Left lobe of liver (tissue), 2 donors: ENCODE measurements at regions not wholly inside any gene's neighbourhood (a gene's known extent, or its start where the extent isn't known, plus 50 kb on each side); places are given as distances from the start of the nearest gene placed in this dataset.
"Not testable (repeated sequence)": the region's sequence is repeated elsewhere in the genome, so short reads cannot be mapped to it uniquely, and the experiment has no call there.

Source experiments
- ATAC-seq: fragments of 200-7000 bp; cut with Tn5 transposase; one replicate; pipeline ENCODE4 v1.9.1; 2020; ENCODE audit warnings: mild to moderate bottlenecking, moderate library complexity
- DNase-seq: peaks from one replicate; pipeline ENCODE4 v3.0.0-alpha.2; 2020; ENCODE audit warnings: low spot score
- donor health status: DM: no; HTN: no; CAD: no; lungs with moderate emphysema.
- donor health status: DM: no; HTN: yes; CAD: no.

DNA sequence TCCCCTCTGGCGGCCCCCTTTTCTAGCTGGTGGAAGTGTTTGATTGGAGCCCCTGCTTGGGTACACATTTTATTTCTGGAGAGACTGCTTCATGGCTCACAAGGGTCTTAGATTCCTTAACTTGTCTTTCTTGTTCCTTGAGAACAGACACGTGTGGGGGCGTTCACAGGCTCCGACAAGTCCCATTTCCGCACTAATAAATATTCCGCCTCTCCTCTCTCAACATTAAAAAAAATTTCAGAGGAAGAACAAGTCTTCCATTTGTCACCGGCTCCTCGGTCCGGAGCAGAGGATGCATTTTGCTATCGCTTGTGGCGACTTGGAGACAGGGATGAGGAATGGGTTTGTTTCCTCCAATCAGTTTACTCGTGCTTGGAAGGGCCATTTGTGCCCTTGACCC, 134.0 kb upstream of the PODXL start:
- no peak for DNase-seq

DNA sequence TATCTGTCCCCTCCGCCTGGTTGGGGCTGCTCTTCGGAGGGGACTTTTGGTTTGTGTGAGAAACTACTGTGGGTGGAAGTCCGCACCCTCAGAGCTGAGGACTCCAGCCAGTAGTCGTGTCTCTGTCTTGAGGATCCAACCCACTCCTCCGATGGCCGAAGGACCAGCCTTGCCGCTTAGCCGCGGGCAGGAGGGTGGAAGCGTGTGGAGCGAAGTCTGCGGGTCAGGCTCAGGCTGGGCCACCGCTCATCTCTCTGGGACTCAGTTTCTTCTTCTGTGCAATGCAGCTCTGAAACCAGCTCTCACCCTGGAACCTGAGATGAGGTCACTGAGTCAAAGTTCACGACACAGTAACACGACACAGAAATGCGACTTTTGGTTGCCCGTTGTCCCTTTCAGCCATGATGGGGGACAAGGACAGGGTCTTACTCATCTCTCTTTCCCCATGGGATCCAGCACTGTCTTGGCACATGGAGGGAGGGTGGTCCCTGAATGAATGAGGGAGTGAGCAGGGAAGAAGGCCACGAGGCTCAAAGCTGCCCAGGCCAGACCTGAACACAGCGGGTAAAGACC, 133.3 kb upstream of the PODXL start:
- ATAC-seq (no peak), DNase-seq (no peak)

More for the DNA sequence above, 134.0 kb upstream of the PODXL start:
- ATAC-seq = no peak

DNA sequence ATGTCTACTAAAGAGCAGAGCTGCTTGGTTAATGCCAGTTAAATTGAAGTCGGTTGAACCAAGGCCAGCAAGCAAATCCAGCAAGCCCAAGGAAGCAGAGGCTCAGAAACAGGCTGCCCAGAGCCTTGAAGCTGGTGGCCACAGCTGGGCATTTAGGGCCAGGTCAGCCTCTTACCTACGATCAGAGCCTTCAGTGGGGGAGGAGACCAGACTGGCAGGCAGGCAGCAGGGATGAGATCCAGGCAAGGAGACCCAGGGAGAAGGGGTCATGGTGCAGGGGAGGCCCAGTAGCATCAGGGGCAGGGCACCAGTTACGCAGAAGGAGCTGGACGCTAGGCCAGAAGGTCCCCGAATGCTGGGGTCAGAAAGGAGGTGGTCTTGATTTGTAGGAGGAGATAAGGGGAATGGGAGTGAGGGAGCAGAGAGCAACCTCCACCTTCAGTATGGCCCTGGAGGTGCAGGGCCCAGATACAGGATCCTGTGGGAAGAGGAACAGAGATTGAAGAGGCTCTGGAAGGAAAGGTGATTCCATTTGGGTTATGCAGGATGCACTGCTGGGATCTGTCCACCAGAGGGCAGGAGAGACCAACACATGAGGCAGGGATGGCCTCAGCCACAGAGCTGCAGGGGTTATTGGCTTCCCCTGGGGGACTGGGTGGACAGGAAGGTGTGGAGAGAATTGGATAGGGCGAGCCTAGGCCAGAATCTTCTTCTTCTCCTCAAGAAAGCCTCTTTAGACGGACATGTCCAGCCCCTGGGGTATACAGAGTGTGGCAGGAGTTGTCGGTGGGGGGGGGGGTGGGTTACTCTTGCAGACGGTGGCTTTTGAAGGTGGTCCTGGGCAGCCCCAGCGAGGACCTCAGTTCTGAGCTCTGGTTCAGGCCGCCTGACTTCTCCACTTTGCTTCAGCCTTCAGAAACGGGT, 132.6 kb upstream of the PODXL start:
- ATAC-seq = peak; percentile 93
- DNase-seq = peak; percentile 65

DNA sequence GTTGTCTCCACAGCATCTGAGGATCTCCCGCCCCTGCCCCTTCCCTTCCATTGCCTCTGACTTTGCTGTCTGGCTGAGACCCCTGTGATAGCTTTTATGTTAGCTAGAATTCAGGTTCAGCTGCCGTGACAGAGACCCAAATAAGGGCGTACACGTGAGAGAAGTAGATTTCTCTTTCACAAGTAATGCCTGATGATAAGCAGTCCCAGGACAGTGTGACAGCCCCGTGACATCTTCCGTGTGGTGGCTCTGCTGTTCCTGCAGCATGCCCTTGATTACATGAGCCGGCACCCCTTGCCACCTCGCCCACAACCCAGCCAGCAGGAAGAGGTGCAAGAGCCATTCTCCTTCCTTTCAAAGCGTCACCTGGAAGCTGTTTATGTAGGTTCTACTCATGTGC, 130.9 kb upstream of the PODXL start:
- DNase-seq (no peak), ATAC-seq (no peak)

DNA sequence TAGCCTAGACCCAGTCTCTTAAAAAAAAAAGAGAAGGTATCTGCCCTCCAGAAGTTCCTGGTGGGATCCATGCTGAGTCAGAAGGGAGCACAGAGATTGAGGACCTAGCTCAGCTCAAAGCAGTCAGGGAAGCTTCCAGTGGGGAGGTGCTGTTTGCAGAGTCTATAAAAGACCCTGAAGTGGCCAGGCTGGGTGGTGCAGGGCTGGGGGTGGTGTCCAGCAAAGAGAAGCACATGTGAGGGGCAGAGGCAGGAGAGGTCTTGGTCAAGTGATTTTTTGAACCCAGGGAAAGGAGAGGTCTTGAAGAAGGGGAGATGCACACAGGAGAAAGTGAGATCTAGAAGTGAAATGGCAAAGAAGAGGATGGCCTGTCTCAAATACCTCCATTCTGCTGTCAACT, 130.4 kb upstream of the PODXL start:
- ATAC-seq = no peak
- no peak for DNase-seq

DNA sequence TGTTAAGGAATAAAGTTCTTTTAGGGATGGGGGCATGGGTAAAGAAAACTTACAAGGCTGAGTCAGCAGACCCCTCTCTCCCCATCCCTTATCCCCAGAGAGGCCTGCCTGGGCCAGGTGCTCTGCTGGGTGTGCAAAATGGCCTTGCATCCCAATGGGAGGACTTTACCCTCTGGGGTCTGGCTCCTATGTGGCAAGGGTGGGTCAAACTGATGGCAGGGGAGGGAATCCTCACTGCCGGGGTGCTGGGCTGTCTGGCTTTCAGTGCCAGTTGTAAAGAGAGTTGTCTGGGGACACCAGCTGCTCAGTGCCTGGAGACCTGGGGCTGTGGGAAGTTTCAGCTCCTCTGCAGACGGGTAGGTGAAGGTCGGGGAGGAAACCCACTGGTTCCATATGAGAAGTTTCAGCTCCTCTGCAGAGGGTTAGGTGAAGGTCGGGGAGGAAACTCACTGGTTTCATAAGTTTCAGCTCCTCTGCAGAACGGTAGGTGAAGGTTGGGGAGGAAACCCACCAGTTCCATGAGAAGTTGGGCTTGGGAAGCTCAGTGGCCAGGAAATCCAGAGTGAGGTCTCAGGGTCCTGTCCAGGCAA, 127.2 kb upstream of the PODXL start:
- DNase-seq = no peak
- no peak for ATAC-seq

DNA sequence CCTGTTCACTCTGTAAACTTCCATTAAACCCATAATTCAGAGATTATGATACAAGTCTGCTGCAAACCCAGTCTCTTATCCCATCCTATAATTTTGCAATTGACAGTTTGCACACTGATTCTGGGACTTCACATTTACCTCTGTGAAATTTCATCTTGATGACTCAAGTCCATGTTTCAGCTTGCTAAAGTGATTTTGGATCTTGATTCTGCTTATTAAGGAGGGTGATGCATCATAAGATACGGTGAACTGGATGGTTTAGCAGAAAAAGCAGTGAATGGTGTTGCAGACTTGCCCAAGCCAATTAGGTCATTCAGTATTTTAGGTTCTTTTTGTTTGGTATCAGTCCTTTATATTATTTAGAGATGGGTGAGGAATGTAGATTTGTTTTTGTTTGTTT, 125.5 kb upstream of the PODXL start:
- DNase-seq (no peak), ATAC-seq (no peak)

DNA sequence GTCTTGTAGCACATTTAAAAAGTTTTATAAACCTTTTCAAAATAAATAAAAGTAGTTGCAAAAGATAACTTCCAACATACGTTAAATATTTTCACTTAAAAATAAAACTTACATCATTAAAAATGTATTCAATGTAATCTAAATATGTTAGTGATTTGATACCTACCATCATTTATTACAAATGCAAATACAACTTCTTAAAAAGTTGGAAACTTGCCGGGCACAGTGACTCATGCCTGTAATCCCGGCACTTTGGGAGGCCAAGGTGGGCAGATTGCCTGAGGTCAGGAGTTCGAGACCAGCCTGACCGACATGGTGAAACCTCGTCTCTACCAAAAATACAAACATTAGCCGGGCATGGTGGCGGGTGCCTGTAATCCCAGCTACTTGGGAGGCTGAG, 122.6 kb upstream of the PODXL start:
- DNase-seq, ATAC-seq: not testable (repeated sequence)

DNA sequence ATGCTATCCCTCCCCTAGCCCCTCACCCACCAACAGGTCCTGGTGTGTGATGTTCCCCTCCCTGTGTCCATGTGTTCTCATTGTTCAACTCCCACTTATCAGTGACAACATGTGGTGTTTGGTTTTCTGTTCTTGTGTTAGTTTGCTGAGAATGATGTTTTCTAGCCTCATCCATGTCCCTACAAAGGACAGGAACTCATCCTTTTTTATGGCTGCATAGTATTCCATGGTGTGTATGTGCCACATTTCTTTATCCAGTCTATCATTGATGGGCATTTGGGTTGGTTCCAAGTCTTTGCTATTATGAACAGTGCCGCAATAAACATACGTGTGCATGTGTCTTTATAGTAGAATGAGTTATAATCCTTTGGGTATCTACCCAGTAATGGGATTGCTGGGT, 120.4 kb upstream of the PODXL start:
- not testable (repeated sequence) for ATAC-seq, DNase-seq

DNA sequence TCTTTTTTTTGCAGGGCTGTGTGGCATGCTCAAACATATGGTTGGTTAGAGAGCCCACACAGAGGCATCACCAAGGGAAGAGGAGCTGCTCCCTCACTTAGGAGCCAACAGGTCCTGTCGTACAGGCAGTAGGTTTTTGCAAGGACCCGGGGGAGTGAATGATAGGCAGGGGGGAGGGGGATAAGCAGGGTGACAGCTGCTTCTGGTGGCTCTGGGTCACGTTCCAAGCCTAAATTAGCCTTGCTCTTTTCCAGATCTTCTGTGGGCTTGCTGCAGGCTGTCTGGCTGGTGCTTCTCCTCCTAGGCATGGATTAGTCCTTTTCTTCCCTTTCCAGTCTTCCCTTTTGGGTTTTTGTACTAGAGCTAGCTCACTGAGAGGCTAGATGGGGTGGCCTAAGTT, 117.7 kb upstream of the PODXL start:
- ATAC-seq = no peak
- DNase-seq = no peak

DNA sequence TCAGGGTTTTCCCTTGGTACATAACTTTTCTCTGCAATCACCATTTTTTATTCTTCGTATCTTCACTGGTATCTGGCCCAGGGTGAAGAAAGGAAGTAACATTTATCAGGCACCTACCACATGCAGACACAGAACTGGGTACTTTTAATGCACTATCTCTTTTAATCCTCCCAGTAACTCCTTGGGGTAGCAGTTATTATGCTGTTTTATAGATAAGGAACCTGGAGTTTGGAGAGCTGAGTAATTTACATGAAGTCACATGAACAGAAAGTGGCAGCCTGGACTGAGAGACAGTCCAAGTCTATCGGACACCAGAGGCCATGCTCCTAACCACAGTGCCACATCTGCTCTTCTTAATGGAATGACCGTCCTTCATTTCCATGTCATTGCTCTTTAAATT, 117.1 kb upstream of the PODXL start:
- ATAC-seq (no peak), DNase-seq (no peak)

DNA sequence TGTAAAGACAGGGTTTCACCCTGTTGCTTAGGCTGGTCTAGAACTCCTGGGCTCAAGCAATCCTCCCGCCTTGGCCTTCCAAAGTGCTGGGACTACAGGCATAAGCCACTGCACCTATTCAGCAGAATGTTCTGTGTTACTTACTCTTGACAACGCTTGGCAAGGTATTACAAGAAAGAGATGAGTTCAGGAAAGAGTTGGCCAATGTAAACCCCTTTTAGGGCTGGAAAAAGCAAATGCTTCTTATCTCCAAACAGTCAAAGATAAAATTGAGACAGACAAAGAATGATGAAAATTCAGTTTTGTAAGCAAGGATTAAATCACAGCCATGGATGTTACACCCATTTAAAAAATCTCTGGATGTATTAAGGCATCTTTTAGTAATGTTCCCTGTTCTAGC, 114.0 kb upstream of the PODXL start:
- DNase-seq (no peak), ATAC-seq (no peak)

DNA sequence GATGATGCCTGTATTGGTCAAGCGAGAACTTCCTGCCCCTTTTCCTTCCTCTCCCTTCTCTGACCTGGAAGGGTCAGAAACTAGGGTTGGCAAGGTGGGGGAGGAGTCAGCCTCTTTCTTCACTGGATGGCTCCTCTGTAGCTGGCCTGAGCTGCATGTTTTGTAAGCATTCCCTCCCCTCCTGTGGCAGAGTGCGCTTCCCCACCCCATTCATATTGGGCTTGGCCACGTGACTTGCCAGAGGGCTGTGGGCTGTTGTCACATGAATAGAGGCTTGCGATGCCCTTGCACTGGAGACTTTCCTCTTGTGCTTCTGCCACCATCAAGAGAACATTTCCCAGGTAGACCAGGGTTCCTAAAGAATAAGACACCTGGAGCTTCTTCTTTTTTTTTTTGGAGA, 111.3 kb upstream of the PODXL start:
- ATAC-seq (no peak), DNase-seq (no peak)

DNA sequence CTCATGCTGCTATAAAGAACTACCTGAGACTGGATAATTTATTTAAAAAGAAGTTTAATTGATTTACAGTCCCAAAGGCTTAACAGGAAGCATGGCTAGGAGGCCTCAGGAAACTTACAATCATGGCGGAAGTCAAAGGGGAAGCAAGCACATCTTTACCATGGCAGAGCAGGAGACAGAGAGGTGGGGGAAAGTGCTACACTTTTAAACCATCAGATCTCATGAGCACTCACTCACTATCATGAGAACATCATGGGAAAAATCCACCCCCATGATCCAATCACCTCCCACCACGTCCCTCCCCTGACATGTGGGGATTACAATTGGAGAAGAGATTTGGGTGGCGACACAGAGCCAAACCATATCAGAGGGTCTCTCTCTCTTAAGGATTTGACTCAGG, 108.6 kb upstream of the PODXL start:
- DNase-seq (no peak), ATAC-seq (no peak)

DNA sequence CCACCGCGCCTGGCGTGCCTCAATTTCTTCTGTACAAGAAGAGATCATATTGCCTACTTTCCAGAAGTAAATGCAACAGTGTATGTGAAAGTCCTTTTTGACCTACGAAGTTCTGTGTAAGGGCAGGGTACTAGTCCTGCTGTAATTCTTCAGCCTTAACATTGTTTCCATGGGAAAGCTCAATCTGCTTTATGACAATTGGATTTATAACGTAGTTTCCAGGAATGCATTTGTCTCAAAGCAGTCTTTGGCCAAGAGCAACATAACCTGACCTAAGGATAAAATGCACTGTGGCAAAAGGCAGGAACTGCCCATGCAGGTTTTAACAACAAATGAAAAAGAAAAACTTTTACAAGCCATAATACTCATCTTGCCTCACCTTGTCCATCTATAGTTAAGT, 108.1 kb upstream of the PODXL start:
- no peak for DNase-seq
- ATAC-seq = no peak

DNA sequence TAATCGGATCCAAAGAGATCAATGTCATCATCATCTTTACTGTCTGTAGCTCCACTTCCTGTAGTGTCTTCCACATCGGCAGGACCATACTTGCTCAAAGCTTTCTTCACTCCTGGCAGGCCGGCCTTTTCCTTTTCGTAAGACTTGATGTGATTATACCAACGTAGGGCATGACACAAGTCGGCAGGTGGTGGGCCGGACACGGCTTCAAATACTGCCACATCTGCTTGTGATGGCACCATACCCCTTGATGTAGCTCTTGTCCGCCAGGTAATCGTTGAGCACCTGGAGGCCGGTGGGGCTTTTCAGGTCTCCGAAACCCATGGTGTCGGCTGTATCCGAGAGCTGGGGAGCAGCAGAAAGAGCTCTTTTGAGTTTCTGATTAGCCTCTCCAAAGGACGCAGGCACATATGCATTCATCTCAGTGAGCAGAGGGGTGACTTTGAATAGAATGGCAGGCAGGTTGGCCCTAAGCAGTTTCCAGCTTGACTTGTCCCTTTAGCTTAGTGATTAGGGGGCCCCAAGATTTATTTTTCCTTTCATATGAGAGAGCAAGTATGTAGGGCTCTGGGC, 106.0 kb upstream of the PODXL start:
- not testable (repeated sequence) for ATAC-seq

DNA sequence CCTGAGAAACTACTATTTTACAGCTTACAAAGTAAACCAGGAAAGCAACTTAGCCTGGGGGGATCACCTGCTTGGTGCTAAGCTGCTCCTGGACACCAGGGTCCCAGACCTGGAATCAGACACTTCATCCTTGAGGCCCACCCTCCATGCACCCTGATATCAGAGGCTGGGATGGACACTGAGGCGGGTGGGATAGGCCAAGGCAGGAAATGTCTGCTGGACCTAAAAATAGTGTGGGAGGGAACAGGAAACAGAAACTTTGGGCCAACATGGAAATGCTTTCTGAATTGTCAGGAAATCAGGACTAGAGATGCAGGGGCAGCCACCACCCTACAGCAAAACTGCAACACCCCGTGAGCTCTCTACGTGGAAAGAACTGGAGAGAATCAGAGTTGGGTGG, 101.5 kb upstream of the PODXL start:
- ATAC-seq = no peak
- no peak for DNase-seq

More for the DNA sequence above, 106.0 kb upstream of the PODXL start:
- not testable (repeated sequence) for DNase-seq

DNA sequence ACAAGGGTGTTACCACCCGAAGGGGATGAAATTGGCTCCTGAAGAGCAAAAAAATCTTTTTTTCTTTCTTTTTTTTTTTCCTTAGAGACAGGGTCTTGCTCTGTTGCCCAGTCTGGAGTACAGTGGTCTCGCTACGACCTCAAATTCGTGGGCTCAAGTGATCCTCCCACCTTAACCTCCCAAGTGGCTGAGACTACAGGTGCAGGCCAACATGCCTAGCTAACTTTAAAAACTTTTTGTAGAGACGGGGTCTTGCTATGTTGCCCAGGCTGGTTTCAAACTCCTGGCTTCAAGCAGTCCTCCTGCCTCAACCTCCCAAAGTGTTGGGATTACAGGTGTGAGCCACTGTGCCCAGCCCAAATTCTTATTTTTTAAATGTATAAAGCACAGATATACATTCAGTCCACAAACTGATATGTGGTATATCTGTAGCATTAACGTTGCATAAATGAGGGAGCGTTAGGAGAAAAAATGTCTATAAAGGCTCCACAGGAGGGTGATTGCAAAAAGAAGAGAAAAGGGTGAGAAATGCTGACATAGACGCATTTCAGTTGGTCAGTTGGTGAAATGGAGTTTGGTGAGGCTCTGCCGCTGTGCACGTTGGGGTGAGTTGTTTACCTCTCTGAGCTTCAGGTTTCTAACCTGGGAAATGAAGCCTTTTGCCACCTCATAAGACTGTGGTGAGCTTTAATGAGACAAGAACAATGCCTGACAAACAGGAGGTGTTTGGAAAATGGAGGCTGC, 100.7 kb upstream of the PODXL start:
- no peak for ATAC-seq
- DNase-seq = no peak

DNA sequence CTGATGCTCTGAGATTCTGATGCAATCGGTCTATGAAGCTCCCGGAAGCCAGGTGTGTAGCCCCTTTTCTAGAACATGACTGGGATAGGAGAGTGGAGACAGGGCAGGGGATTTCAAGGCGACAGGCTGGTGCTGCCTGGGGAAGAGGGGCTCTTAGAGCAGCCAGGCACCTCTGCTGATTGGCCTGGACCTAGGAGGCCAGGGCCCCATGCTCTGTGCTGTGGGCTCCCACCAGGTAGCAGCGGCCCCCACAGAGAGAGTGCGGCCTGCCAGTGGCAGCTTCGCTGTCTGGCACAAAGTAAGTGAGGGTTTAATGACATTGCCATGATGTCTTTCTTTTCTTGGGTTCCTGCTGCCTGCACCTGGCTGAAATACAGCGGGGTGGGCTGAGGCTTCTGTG, 99.4 kb upstream of the PODXL start:
- DNase-seq (no peak), ATAC-seq (no peak)

DNA sequence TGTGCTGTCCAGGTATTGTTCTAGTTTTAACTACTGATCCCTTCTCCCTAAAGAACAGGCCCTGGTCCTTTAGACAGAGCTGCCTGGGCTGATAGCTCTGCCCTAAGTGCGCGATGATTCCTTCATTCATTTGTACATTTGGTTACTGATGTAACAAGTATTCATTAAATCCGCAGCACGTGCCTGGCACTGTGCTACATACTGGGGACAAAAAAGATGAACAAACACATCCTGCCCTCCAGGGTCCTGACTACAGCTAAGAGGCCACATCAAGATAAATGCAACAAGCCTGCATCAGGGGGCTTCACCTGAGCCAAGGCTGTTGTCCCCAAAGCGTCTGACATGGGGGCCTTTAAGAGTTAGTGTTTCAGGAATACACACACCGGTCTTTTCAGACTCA, 99.0 kb upstream of the PODXL start:
- no peak for ATAC-seq
- no peak for DNase-seq

DNA sequence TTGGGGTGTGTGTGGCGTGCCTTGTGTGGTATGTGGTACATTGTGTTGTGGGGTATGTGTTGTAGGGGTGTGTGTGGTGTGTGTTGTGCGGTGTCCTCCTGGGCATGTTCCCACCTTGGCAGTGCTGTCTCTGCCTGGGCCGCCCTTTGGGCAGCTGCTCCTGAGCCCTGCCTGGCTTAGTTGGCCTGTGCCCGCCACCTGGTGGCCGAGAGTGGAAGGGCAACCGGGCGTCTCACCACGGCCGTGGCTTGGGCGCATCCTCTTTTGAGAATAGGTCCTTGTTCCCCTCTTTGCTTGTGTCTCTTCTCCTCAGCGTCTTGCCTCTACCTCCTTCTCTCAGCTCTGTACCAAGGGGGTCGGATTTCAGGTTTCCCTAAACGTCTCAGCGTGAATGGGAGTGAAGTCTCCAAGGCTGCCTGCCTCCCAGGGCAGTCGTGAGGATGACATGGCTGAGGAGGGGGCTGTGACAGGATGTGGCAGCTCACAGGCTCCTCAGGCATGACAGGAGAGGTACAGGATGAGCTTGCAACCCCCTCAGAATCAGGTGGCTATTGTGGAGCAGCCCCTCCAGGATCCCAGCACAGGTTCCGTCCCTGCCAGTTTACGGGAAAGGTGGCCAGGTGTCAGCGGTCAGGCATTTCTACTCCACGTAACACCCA, 98.4 kb upstream of the PODXL start:
- DNase-seq = peak; percentile 83
- peak; percentile 99 for ATAC-seq
